GM18858 (cell line): ENCODE measurements at regions not wholly inside any gene's neighbourhood (a gene's known extent, or its start where the extent isn't known, plus 50 kb on each side); places are given as distances from the start of the nearest gene placed in this dataset.
"Not testable (repeated sequence)": the region's sequence is repeated elsewhere in the genome, so short reads cannot be mapped to it uniquely, and the experiment has no call there.

Source experiments
- ATAC-seq: cut with Tn5 transposase; IDR thresholded peaks from one replicate; pipeline ENCODE4 v1.9.1; 2021; ENCODE audit not compliant: unreplicated experiment

DNA sequence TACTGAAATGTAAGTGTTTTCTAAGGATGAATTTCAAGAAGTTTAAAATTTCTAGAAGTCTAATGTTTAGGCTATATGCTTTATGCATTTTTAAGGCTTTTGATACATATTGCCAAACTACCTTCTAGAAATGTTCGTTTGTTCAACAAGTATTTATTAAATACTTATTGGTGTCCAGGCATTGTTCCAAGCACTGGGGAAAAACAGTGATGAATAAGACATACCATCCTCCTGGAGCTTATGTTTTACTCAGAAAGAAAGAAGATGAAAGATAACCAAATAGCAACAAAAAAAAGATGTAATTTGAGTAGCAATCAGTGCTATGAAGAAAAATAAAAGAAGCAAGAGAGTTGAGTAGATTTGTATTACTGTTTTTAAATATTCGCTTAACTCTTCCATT is 692.9 kb downstream of the SLC4A3 start:
- no peak for ATAC-seq

DNA sequence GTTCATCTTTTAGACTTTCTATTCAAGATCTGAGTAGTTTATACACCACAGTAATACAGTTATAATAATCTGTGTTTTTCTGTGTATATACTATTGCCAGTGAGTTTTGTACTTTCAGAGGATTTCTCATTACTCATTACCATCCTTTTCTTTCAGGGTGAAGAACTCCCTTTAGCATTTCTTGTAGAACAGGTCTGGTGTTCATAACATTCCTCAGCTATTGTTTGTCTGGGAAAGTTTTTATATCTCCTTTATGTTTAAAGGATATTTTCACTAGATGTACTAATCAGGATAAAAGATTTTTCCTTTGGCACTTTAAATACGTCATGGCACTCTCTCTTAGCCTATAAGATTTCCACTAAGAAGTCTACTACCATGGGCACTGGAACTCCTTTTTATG is 705.5 kb downstream of the SLC4A3 start:
- ATAC-seq, result no peak

DNA sequence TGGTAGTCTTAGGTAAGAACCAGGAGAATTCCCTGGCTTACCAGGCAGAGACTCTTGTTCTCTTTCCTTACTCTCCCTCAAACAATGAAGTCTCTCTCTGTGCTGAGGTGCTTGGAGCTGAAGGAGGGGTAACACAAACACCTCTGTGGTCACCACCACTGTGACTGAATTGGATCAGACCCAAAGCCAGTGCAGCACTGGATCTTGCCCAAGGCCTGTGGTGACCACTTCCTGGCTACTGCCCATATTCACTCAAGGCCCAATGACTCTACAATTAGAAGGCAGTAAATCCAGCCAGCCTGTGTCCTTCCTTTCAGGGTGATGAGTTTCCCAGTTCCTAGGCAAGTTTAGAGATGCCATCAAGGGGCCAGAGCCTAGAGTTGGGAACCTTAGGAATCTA is 706.8 kb downstream of the SLC4A3 start:
- no peak for ATAC-seq

DNA sequence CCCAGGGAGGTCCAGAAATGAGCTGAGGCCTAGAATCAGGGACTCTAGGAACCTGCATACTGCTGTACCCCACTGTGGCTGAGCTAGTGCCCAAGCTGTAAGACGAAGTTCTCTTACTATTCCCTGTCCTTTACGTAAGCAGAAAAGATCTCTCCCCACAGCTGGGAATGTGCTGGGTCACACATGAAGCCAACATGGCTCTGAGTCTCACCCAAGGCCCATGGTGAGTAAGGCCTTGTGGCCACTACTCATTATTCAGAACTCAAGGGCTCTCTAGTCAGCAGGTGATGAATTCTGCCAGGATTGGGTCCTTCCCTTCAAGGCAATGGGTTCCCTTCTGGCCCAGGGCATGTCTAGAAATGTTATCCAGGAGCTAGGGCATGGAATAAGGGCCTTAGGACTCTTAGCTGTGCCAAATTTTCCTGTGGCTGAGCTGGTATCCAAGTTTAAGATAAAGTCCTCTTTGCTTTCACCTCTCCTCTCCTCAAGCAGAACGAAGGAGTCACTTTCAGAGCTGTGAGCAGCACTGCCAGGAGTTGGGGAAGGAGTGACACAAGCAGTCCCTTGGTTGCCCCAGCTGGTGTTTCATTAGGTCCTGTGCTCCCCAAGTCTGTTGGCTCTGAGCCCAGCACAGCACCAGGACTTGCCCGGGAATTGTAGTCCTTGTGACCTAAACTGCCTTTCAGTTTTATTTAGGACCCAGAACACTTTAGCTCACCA is 707.6 kb downstream of the SLC4A3 start:
- no peak for ATAC-seq

DNA sequence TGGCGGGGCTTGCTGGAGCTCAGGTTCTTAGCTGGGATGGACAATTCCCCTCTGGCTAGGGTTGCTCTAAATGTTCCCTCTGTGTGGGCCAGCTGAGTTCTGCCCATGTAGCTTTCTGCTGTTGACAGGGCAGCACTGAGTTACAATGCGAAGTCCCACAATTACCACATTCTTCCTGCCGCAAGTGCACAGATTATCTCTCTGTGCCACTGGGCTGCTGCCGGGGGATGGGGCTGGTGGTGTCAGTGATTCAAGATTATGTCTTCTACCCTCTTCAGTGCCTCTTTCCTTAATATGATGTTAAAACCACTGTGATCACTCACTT is 708.1 kb downstream of the SLC4A3 start:
- no peak for ATAC-seq

DNA sequence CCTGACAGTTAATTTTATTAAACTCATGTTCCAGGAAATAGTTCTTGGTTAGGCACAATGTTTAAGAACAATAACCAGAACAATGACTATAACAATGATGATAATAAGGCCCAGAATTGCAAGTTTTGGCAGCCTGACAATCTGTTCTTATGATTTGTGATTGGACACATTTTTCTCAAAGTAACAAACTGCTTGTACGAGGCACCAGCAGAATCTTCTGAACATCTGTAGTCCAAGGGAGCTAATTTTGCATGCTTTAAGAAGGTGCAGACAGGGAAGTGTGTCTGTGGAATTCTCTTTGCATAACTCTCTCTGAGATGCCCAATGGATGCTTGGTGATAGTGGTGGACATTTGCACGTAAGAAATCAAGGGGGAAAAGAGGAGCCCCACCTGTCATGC is 709.3 kb downstream of the SLC4A3 start:
- ATAC-seq, result no peak

DNA sequence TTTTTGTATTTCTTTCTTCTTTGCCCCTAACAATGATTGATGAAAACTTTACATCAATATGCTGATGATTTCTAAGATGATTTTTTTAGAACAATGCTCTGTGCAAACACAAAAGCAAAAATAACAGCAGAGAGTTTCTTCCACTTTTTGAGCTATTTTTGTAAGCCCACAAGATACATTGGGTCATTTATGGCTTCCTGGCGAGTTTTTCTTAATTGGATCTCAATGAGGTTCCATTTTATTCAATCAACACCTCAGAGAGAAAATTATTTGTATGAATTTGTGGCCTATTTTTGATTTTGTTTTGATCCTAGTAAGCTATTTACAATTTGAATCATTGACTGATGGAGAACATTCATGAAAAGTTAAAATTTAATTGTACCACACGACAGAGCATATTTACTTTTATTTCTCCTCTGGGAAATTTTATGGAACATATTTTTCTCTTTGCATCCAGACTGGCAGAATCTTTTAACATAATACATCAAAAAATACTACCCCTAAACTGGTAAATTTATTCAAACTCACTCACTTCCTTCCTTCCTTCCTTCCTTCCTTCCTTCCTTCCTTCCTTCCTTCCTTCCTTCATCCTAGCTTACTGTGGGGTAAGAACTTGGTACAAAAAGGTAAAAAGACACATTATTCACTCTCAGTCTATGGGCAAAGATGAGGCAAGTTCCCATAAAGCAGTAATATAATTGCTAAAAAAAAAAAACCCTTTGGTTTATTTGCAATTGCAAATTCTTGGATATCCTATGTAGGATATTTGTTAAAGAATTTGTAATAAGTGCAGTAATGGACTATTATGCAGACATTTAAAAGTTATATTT is 710.4 kb downstream of the SLC4A3 start:
- ATAC-seq, result no peak

DNA sequence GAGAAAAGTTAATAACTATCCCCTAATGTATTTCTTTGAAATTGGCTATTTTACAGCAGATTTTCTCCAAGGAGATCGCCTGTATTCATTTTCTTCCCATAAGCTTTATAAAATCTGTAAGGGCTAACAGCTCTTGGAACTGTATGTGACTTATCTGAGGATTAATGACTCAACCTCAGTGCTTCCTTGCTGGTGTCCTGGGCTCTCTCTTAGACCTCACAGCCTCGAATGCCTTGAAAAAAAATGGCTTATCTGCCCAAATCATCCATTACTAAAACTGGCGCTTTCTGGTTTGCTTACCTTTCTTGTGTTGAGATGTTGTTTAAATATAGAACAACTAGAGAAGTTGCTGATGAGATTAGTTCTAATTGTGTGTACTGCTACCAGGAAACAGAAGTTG is 713.6 kb downstream of the SLC4A3 start:
- ATAC-seq, result no peak

DNA sequence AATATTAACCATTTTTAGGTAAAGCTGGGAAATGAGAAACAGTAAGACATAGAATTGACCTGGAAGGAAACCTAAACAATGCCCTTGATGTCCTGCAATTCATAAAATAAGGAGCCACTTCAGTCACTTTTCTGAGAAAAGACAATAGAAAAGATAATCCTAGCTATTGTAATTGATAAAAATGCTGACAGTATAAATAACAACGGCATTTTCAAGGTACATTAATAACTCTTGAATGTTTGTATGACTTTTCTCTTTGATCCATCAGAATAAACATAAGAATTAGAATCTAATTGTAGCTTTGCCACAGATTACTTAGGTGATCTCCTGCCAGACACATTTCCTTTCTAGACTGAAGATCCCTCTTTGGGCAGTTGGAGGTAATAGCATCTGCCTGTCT is 719.5 kb downstream of the SLC4A3 start:
- ATAC-seq, result no peak

DNA sequence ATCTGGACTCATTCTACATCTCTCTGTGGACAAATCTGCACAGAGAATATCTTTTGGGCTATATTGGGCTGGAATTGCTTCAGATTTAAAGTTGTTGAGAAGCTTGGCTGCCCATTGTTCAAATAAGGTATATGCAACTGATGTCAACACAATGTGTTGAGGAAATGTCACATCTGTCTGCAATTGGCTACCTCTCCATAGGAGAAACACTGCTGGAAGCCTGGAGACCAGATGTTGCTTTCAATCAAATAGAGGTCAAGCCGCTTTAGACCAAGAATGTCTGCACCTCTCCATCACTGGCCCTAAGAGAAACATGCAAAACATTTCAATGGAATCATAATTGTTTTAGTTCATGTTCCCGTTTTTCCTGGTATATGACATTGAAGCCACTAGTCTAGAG is 720.2 kb downstream of the SLC4A3 start:
- ATAC-seq, result no peak

DNA sequence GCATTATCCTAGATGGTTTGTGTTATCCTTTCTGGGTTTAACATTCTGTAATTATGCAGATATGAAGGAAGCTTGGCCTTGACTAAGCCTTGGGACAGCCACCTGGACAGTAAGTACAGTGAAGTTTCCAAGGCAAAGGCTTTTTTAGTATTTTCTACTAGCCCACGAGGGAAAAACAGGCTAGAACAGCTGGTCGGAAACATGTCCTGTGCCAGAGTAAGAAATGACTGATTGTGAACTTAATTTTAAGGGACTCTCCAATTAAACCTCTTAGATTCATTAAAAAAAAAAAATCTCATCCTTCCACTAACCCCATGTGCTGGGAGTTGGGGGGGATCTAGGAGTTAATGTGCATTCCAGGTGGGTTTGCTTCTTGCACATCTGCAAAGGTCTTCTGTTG is 720.8 kb downstream of the SLC4A3 start:
- no peak for ATAC-seq

DNA sequence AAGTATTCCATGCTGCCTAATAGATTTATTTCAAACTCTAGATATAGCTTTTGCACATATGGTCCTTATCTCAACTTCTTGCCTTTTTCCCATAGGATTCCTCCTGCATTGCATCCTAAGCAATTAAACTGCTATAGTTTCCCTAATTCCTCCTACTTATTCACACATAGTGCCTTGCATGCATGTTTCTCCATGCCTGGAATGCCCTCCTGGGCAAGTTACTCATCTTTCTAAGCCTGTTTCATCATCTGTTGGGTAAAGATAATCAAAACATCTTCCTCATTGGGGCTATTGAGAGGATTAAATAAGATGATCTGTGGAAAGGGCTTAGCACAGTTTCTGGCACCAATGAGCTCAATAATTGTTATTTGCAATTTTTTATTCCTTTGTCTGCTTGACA is 726.5 kb downstream of the SLC4A3 start:
- ATAC-seq, result no peak

DNA sequence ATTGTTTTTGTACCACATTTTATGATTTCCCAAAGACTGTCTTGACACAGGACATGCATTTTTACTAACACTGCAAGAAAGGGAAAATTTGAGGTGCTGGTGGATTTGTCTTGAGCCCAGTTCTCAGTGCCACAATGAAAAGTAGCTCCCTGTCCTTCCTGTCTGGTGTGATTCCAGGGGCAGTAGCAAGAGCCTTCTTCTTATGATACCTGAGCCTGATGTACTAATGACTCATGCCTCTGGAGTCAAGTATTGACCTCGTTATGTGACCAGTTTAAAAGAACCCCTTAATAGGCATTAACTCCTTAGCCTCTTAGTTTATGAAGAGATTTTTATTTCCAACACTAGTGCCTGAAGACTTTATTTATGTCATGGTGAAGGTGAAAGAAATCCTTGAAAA is 728.6 kb downstream of the SLC4A3 start:
- no peak for ATAC-seq

DNA sequence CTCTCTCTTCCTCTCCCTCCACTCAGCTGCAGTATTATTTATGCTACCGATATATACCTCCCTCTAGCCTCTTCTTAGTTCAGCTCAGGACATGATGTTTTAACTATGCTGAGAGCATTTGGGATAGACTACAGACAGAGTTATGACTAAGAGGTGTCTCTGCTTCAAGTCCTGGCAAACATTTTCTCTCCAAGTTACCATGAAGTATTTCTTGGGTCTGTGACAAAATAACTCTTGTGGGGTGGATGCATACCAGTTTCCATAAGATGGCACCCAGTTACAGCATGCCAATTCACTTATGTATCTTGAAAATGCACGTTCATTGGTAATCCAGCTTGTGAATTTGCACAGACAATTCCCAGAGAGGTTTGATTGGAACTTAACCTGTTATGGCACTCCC is 737.6 kb downstream of the SLC4A3 start:
- ATAC-seq, result no peak

DNA sequence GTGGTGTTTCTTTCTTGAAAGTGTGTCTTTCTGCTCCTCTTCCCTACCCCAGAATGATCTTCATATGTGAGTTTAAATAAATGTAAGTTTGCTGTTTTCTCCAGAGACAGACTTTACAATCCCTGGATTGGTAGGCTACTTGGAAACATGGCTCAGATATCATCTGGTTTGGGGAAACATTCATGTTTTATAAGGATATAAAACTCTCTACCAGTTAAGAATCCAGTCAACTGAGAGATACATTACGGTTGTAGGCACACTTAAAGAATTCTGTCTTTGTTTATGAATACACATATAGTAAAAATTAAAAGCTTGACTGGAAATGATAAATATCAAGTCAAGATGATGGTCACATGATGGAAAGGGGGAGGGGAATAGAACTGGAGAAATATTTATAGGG is 739.3 kb downstream of the SLC4A3 start:
- no peak for ATAC-seq

DNA sequence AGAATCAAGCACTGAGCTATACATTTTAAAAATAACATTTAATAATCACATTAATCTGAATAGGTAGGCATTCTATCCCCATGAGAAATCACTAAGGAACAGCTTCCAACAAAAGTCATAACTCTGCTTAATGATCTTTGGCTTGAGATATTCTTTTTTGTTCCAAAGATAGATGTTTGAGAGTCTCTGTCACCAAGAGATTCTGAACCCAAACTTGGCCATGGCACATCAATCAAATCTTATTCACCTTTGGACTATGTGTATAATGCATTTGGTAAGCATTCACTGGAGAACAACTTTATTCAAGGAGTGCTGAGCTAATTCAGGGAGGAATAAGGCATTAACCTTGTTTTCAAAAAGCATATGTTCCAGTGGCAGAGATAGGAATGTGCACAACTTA is 743.3 kb downstream of the SLC4A3 start:
- no peak for ATAC-seq

DNA sequence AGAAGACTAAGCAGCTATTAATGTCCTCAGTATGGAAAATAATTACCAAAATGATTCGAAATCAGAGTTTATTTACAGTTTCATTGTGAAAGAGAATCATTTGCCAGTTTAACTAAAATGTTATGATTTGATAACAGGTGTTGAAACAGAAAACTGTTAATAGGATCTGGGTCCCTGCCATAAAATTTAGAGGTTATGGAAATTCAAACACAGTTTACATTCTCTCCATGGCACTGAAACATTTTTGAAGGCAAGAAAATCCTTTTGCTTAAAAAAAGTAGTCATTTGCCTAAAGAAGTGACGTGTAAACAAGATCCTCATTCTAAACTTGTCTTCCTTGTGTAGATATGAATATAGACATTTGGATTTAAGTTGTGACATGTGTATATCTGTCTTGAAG is 743.8 kb downstream of the SLC4A3 start:
- ATAC-seq, result no peak

DNA sequence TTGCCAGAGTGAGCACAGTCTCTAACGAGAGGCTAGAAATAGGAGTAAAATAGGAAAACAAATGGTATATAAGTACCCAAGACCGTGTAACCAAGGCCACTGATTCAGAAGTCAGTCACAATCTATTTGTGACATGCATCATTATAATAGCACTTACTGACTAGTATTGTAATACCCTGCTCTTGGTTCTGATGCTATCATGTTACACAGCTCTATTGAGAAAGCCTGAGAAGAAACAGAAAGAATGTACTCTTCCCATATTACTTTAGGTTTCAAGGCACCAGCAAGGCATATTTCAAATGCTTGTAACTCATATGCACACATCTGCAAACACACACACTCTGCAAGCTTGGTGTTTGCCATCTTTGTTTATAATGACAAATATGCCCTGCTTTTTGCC is 746.4 kb downstream of the SLC4A3 start:
- no peak for ATAC-seq

DNA sequence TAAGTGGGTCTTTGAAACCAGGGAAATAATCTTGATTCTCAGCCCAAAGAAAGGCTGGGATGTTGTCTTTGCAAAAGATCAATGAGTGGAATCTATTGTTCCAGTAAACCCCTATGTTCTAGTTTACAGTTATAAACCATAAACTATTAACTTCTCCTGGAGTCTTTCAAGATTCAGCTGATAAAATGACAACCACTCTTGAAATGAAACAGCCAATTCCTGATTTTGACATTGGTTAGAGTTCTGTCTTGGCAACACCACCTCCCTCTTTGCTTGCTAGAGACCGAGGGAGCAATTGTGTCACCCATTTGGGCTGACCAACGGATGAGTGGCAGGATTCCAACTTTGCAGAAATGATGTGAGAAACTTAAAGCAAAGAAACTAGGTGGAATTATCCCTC is 746.9 kb downstream of the SLC4A3 start:
- no peak for ATAC-seq

DNA sequence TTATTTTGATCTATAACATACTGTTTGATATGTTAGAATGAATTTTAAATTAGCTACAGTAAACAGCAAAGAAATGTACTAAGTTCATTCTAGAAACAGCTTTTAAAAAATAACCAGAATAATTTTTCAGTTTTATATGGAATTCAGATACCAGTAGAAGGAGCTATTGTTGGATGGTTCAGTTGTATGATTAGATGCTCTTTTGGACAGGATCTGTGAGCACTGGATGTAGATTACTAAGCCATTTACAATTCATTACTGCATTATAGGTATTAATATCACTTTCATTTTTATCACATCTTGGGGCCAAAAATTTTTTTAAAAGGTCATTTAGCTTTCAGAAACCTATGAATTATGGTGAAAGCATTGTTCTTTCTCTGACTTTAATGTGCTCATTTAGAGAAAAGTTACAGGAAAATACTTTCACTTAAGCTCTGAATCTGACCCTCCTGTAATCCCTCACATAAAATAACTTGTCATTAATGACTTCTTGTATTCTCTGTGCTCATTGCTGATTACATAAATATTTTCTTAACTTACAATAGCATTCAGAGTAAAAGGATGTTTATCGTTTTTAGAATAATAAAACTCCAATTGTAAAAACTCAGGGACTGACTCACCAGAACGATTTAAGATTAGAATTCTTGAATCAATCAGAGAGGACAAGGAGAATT is 750.2 kb downstream of the SLC4A3 start:
- no peak for ATAC-seq

DNA sequence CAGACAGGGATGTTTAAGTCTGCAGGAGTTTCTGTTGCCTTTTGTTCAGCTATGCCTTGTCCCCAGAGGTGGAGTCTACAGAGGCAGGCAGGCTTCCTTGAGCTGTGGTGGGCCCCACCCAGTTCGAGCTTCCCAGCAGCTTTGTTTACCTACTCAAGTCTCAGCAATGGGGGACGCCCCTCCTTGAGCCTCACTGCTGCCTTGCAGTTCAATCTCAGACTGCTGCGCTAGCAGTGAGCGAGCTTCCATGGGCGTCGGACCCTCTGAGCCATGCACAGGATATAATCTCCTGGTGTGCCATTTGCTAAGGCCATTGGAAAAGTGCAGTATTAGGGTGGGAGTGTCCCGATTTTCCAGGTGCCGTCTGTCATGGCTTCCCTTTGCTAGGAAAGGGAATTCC is 760.3 kb downstream of the SLC4A3 start:
- not testable (repeated sequence) for ATAC-seq

DNA sequence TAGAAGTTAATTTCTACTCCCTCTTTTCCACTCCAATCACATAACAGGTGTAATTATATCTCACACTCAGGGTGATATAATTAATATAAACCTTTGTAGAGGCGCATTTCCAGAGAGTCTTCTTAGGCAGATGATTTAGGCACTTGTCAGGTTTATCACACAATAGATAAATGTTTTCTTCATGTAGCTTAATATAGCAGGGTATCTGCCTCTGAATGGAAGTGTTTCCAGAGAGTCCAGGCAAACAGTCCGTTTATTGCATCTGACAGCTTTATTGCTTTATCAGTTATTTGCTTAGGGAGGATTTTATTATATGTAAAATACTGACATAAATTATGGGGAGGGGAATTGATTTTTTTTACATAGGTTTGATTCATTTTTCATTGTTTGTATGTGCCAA is 766.3 kb downstream of the SLC4A3 start:
- ATAC-seq, result no peak
